Liver (tissue), 6 donors: ENCODE measurements at regions not wholly inside any gene's neighbourhood (a gene's known extent, or its start where the extent isn't known, plus 50 kb on each side); places are given as distances from the start of the nearest gene placed in this dataset.
"Not testable (repeated sequence)": the region's sequence is repeated elsewhere in the genome, so short reads cannot be mapped to it uniquely, and the experiment has no call there.

Experiments used
- DNase-seq: peaks from one replicate; pipeline ENCODE4 v3.0.0-alpha.2; 2017; ENCODE audit warnings: low spot score
- H3K27ac ChIP-seq, 2 donors: one replicate each; pipeline ENCODE4 v1.7.0; 2013; ENCODE audit warnings: inconsistent platforms in 2 of 2, low read length in 2 of 2, control low read depth in 1 of 2, low read depth in 1 of 2, mild to moderate bottlenecking in 1 of 2
- H3K27me3 ChIP-seq, 4 donors: one replicate each; pipeline versions ENCODE4 v1.6.1 to v1.7.0; 2013; ENCODE audit warnings: low read length in 3 of 4, inconsistent platforms in 1 of 4, mild to moderate bottlenecking in 1 of 4, moderate library complexity in 1 of 4; ENCODE audit not compliant: control insufficient read depth in 4 of 4, insufficient read depth in 4 of 4
- H3K36me3 ChIP-seq, 4 donors: one replicate each; pipeline versions ENCODE4 v1.6.1 to v1.7.0; 2013; ENCODE audit warnings: low read length in 3 of 4, mild to moderate bottlenecking in 3 of 4, low read depth in 1 of 4, moderate library complexity in 1 of 4; ENCODE audit not compliant: control insufficient read depth in 4 of 4, insufficient read depth in 3 of 4
- H3K4me1 ChIP-seq, 4 donors: one replicate each; pipeline versions ENCODE4 v1.6.1 to v1.7.0; 2013; ENCODE audit warnings: low read length in 3 of 4, mild to moderate bottlenecking in 3 of 4, moderate library complexity in 1 of 4; ENCODE audit not compliant: control insufficient read depth in 4 of 4, insufficient read depth in 4 of 4
- H3K4me3 ChIP-seq, 3 donors: one replicate each; pipeline versions ENCODE4 v1.6.1 to v1.7.0; 2013; ENCODE audit warnings: low read length in 3 of 3, control low read depth in 1 of 3, low read depth in 1 of 3, mild to moderate bottlenecking in 1 of 3
- H3K9ac ChIP-seq, 2 donors: one replicate each; pipeline ENCODE4 v1.7.0; 2013; ENCODE audit warnings: low read length in 2 of 2, mild to moderate bottlenecking in 2 of 2, moderate library complexity in 2 of 2, control low read depth in 1 of 2, low read depth in 1 of 2
- H3K9me3 ChIP-seq, 4 donors: one replicate each; pipeline versions ENCODE4 v1.6.1 to v1.7.0; 2013; ENCODE audit warnings: low read length in 3 of 4; ENCODE audit not compliant: control insufficient read depth in 4 of 4
- WGBS: extraction: QIAGEN DNeasy Blood & Tissue Kit; methylation state at CpG from one replicate; pipeline ENCODE4 v1.1.7; 2013; 5-methylcytosine and 5-hydroxymethylcytosine counted together
- donor health status: healthy.
- donor health status: healthy.
- donor health status: healthy.

- not testable (repeated sequence) for H3K4me3 ChIP-seq, H3K27me3 ChIP-seq, H3K27ac ChIP-seq, DNase-seq, H3K4me1 ChIP-seq, H3K36me3 ChIP-seq, H3K9ac ChIP-seq, H3K9me3 ChIP-seq
- 10% methylated on average over 15 of the region's 33 CpGs for WGBS
Measured at GRCh38 chrX:115840729-115841409, 279.9 kb downstream of the PLS3 start.

- 97% methylated on average over 11 of the region's 23 CpGs for WGBS
- H3K4me3 ChIP-seq, DNase-seq, H3K27me3 ChIP-seq, H3K36me3 ChIP-seq, H3K9ac ChIP-seq, H3K4me1 ChIP-seq, H3K27ac ChIP-seq, H3K9me3 ChIP-seq: not testable (repeated sequence)
Measured at GRCh38 chrX:115850986-115851385, 290.0 kb downstream of the PLS3 start.

- H3K9me3 ChIP-seq, H3K36me3 ChIP-seq, H3K4me3 ChIP-seq, DNase-seq, H3K27me3 ChIP-seq, H3K4me1 ChIP-seq, H3K9ac ChIP-seq, H3K27ac ChIP-seq: not testable (repeated sequence)
- 96% methylated on average over 12 of the region's 32 CpGs for WGBS
Measured at GRCh38 chrX:115853260-115853659, 292.3 kb downstream of the PLS3 start.

GRCh38 chrX:115881170-115881569, 289.4 kb upstream of the AGTR2 start:
- H3K27ac ChIP-seq, DNase-seq, H3K4me3 ChIP-seq, H3K9me3 ChIP-seq, H3K27me3 ChIP-seq, H3K9ac ChIP-seq, H3K36me3 ChIP-seq, H3K4me1 ChIP-seq: not testable (repeated sequence)
- WGBS: 85% methylated on average over 2 of the region's 15 CpGs

- H3K4me3 ChIP-seq, H3K9ac ChIP-seq, H3K27me3 ChIP-seq, DNase-seq, H3K27ac ChIP-seq, H3K9me3 ChIP-seq, H3K4me1 ChIP-seq, H3K36me3 ChIP-seq: not testable (repeated sequence)
- WGBS: no CpG with 5 or more reads among the region's 13 CpGs
Measured at GRCh38 chrX:115884121-115884520, 286.4 kb upstream of the AGTR2 start.

GRCh38 chrX:115888041-115888440, 282.5 kb upstream of the AGTR2 start:
- H3K9ac ChIP-seq, H3K9me3 ChIP-seq, H3K27me3 ChIP-seq, H3K36me3 ChIP-seq, DNase-seq: not testable (repeated sequence)
- Histone ChIP-seq H3K27ac (peak overlapping the region; percentile 46 to 50), H3K4me3 (peak overlapping the region in 2 of 3 donors; percentile 33 to 63), H3K4me1 (peaks cover 2 to 14% (median 12%) of the 10 kb centered on the region in 4 donors)
- WGBS: no CpG with 5 or more reads among the region's 29 CpGs

- not testable (repeated sequence) for H3K9ac ChIP-seq, DNase-seq, H3K36me3 ChIP-seq, H3K9me3 ChIP-seq, H3K27ac ChIP-seq, H3K4me3 ChIP-seq, H3K27me3 ChIP-seq
- H3K4me1 ChIP-seq: peaks cover 2 to 19% (median 16%) of the 10 kb centered on the region in 4 donors
- WGBS: no CpG with 5 or more reads among the region's 39 CpGs
Measured at GRCh38 chrX:115888519-115888918, 282.0 kb upstream of the AGTR2 start.
